Embryonic facial prominence (tissue), 1 donor: ENCODE measurements at regions not wholly inside any gene's neighbourhood (a gene's known extent, or its start where the extent isn't known, plus 50 kb on each side); places are given as distances from the start of the nearest gene placed in this dataset.

ENCODE experiments used
- DNase-seq: peaks from one replicate; pipeline ENCODE4 v3.0.0-alpha.2; 2016; ENCODE audit errors: extremely low spot score

GRCh38 chr5:8961956-8962355, 583.9 kb downstream of the SEMA5A start:
- DNase-seq = no peak

- no peak for DNase-seq
These were observed 564.9 kb downstream of the SEMA5A start for GRCh38 chr5:8981016-8981415.

- DNase-seq = no peak
These were observed 564.4 kb downstream of the SEMA5A start for GRCh38 chr5:8981496-8981895.

- DNase-seq = no peak
These were observed 561.5 kb downstream of the SEMA5A start for GRCh38 chr5:8984386-8984785.
